GM12874 (cell line): ENCODE measurements at regions not wholly inside any gene's neighbourhood (a gene's known extent, or its start where the extent isn't known, plus 50 kb on each side); places are given as distances from the start of the nearest gene placed in this dataset.

ENCODE experiments used
- CTCF ChIP-seq: IDR thresholded peaks from 2 replicates; pipeline ENCODE4 v1.5.1; 2011; ENCODE audit warnings: low read depth, mild to moderate bottlenecking, control low read depth, low read length, moderate library complexity; ENCODE audit not compliant: insufficient read depth

GRCh38 chr4:162804351-162804924 lies 362.3 kb downstream of the NAF1 start:
- TF ChIP-seq CTCF: no peak

GRCh38 chr4:162803378-162803777 lies 363.3 kb downstream of the NAF1 start:
- no peak for TF ChIP-seq CTCF

- no peak for TF ChIP-seq CTCF
Measured at GRCh38 chr4:162797108-162797507, 369.6 kb downstream of the NAF1 start.

- no peak for TF ChIP-seq CTCF
Measured at GRCh38 chr4:162793571-162793970, 373.1 kb downstream of the NAF1 start.

GRCh38 chr4:162793004-162793403 lies 373.7 kb downstream of the NAF1 start:
- no peak for TF ChIP-seq CTCF

GRCh38 chr4:162791226-162791625 lies 375.5 kb downstream of the NAF1 start:
- no peak for TF ChIP-seq CTCF

GRCh38 chr4:162787120-162787519 lies 379.6 kb downstream of the NAF1 start:
- no peak for TF ChIP-seq CTCF
